Liver (tissue), 8 donors: ENCODE measurements at regions not wholly inside any gene's neighbourhood (a gene's known extent, or its start where the extent isn't known, plus 50 kb on each side); places are given as distances from the start of the nearest gene placed in this dataset.

Experiments
- DNase-seq: peaks from one replicate; pipeline ENCODE4 v3.0.0-alpha.2; 2017; ENCODE audit warnings: low spot score
- H3K27ac ChIP-seq, 2 donors: one replicate each; pipeline ENCODE4 v1.7.0; 2013; ENCODE audit warnings: inconsistent platforms in 2 of 2, low read length in 2 of 2, control low read depth in 1 of 2, low read depth in 1 of 2, mild to moderate bottlenecking in 1 of 2
- H3K27me3 ChIP-seq, 4 donors: one replicate each; pipeline versions ENCODE4 v1.6.1 to v1.7.0; 2013; ENCODE audit warnings: low read length in 3 of 4, inconsistent platforms in 1 of 4, mild to moderate bottlenecking in 1 of 4, moderate library complexity in 1 of 4; ENCODE audit not compliant: control insufficient read depth in 4 of 4, insufficient read depth in 4 of 4
- H3K36me3 ChIP-seq, 4 donors: one replicate each; pipeline versions ENCODE4 v1.6.1 to v1.7.0; 2013; ENCODE audit warnings: low read length in 3 of 4, mild to moderate bottlenecking in 3 of 4, low read depth in 1 of 4, moderate library complexity in 1 of 4; ENCODE audit not compliant: control insufficient read depth in 4 of 4, insufficient read depth in 3 of 4
- H3K4me1 ChIP-seq, 4 donors: one replicate each; pipeline versions ENCODE4 v1.6.1 to v1.7.0; 2013; ENCODE audit warnings: low read length in 3 of 4, mild to moderate bottlenecking in 3 of 4, moderate library complexity in 1 of 4; ENCODE audit not compliant: control insufficient read depth in 4 of 4, insufficient read depth in 4 of 4
- H3K4me3 ChIP-seq, 3 donors: one replicate each; pipeline versions ENCODE4 v1.6.1 to v1.7.0; 2013; ENCODE audit warnings: low read length in 3 of 3, control low read depth in 1 of 3, low read depth in 1 of 3, mild to moderate bottlenecking in 1 of 3
- H3K9ac ChIP-seq, 2 donors: one replicate each; pipeline ENCODE4 v1.7.0; 2013; ENCODE audit warnings: low read length in 2 of 2, mild to moderate bottlenecking in 2 of 2, moderate library complexity in 2 of 2, control low read depth in 1 of 2, low read depth in 1 of 2
- H3K9me3 ChIP-seq, 4 donors: one replicate each; pipeline versions ENCODE4 v1.6.1 to v1.7.0; 2013; ENCODE audit warnings: low read length in 3 of 4; ENCODE audit not compliant: control insufficient read depth in 4 of 4
- CTCF ChIP-seq: fragments of 150-350 bp; IDR thresholded peaks from 2 replicates; pipeline ENCODE4 v1.5.1; 2017; ENCODE audit warnings: improper control_type of control experiment, low read depth, low read length; ENCODE audit not compliant: missing input control
- EGR1 ChIP-seq, 2 donors: IDR thresholded peaks; 2 replicates each; pipeline ENCODE4 v1.6.1; 2016 to 2018; ENCODE audit warnings: antibody characterized with exemption in 2 of 2, low read depth in 2 of 2
- FOXA2 ChIP-seq: IDR thresholded peaks from 2 replicates; pipeline ENCODE4 v1.6.1; 2016; ENCODE audit warnings: antibody characterized with exemption
- GABPA ChIP-seq, 2 donors: IDR thresholded peaks in 1 of 2; conservative IDR thresholded peaks in 1 of 2; 2 replicates each; pipeline ENCODE4 v1.6.1; 2016; ENCODE audit warnings: antibody characterized with exemption in 2 of 2, mild to moderate bottlenecking in 1 of 2, moderate library complexity in 1 of 2
- HNF4A ChIP-seq, 2 donors: conservative IDR thresholded peaks; 2 replicates each; pipeline ENCODE4 v1.6.1; 2016; ENCODE audit warnings: antibody characterized with exemption in 2 of 2, mild to moderate bottlenecking in 2 of 2
- JUND ChIP-seq, 2 donors: IDR thresholded peaks; 2 replicates each; pipeline ENCODE4 v1.6.1; 2016; ENCODE audit warnings: antibody characterized with exemption in 2 of 2
- NR2F2 ChIP-seq: IDR thresholded peaks from 2 replicates; pipeline ENCODE4 v1.6.1; 2016; ENCODE audit warnings: antibody characterized with exemption
- RAD21 ChIP-seq, 2 donors: IDR thresholded peaks; 2 replicates each; pipeline ENCODE4 v1.6.1; 2016; ENCODE audit warnings: antibody characterized with exemption in 2 of 2, mild to moderate bottlenecking in 2 of 2
- REST ChIP-seq: IDR thresholded peaks from 2 replicates; pipeline ENCODE4 v1.6.1; 2016; ENCODE audit warnings: antibody characterized with exemption, mild to moderate bottlenecking
- RXRA ChIP-seq, 2 donors: IDR thresholded peaks; 2 replicates each; pipeline ENCODE4 v1.6.1; 2017 to 2018; ENCODE audit warnings: antibody characterized with exemption in 2 of 2, mild to moderate bottlenecking in 1 of 2
- SP1 ChIP-seq: IDR thresholded peaks from 2 replicates; pipeline ENCODE4 v1.6.1; 2018; ENCODE audit warnings: antibody characterized with exemption, mild to moderate bottlenecking
- YY1 ChIP-seq: IDR thresholded peaks from 2 replicates; pipeline ENCODE4 v1.6.1; 2016; ENCODE audit warnings: antibody characterized with exemption, mild to moderate bottlenecking
- ZBTB33 ChIP-seq: IDR thresholded peaks from 2 replicates; pipeline ENCODE4 v1.6.1; 2016; ENCODE audit warnings: antibody characterized with exemption
- WGBS: extraction: QIAGEN DNeasy Blood & Tissue Kit; methylation state at CpG from one replicate; pipeline ENCODE4 v1.1.7; 2013; 5-methylcytosine and 5-hydroxymethylcytosine counted together
- TF ChIP-seq, protein P1 (sequence below): IDR thresholded peaks from 2 replicates; pipeline ENCODE4 v1.6.1; 2016; ENCODE audit warnings: antibody characterized with exemption
- donor health status: healthy.
- donor health status: healthy.
- donor health status: healthy.
- donor health status: healthy.
- donor health status: healthy.

GRCh38 chr2:81675641-81676040, 1371.1 kb upstream of the LRRTM1 start:
- Histone ChIP-seq H3K9ac (no peak overlapping the region), H3K27ac (no peak overlapping the region), H3K27me3 (no peaks in the 10 kb centered on the region), H3K4me1 (no peaks in the 10 kb centered on the region), H3K9me3 (no peaks in the 10 kb centered on the region), H3K36me3 (no peaks in the 10 kb centered on the region), H3K4me3 (no peak overlapping the region)
- WGBS, result 52% methylated on average over 2 of the region's 2 CpGs
- no peak for TF ChIP-seq NR2F2
- TF ChIP-seq RAD21 (IDR thresholded peaks at IDR 0.05), result no peak
- no peak for TF ChIP-seq JUND (IDR thresholded peaks at IDR 0.05)
- no peak for TF ChIP-seq GABPA (IDR thresholded peaks at IDR 0.05 in 1 of 2, conservative IDR thresholded peaks at IDR 0.05 in 1 of 2)
- no peak for TF ChIP-seq RXRA (IDR thresholded peaks at IDR 0.05)
- DNase-seq, result no peak

- no peak for DNase-seq
- H3K9ac ChIP-seq, result no peak overlapping the region
- no peak overlapping the region for H3K27ac ChIP-seq
- no peaks in the 10 kb centered on the region for H3K4me1 ChIP-seq
- no peaks in the 10 kb centered on the region for H3K36me3 ChIP-seq
- no peak overlapping the region for H3K4me3 ChIP-seq
- no peaks in the 10 kb centered on the region for H3K27me3 ChIP-seq
- H3K9me3 ChIP-seq, result no peaks in the 10 kb centered on the region
- TF ChIP-seq REST (no peak), SP1 (no peak), YY1 (no peak)
- TF ChIP-seq, protein P1, sequence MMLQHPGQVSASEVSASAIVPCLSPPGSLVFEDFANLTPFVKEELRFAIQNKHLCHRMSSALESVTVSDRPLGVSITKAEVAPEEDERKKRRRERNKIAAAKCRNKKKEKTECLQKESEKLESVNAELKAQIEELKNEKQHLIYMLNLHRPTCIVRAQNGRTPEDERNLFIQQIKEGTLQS, result no peak
Observed at GRCh38 chr2:81672923-81673322, 1368.4 kb upstream of the LRRTM1 start.

- 55% methylated on average over 5 of the region's 5 CpGs for WGBS
- H3K27ac ChIP-seq, result no peak overlapping the region
- H3K4me1 ChIP-seq, result no peaks in the 10 kb centered on the region
- no peaks in the 10 kb centered on the region for H3K9me3 ChIP-seq
- no peak overlapping the region for H3K9ac ChIP-seq
- DNase-seq, result no peak
- H3K27me3 ChIP-seq, result no peaks in the 10 kb centered on the region
- TF ChIP-seq HNF4A (conservative IDR thresholded peaks at IDR 0.05) (no peak), CTCF (no peak), YY1 (no peak), ZBTB33 (no peak), GABPA (IDR thresholded peaks at IDR 0.05 in 1 of 2, conservative IDR thresholded peaks at IDR 0.05 in 1 of 2) (no peak), RXRA (IDR thresholded peaks at IDR 0.05) (no peak), SP1 (no peak), JUND (IDR thresholded peaks at IDR 0.05) (no peak), FOXA2 (no peak), EGR1 (IDR thresholded peaks at IDR 0.05; ENCODE audit: low read depth in 2 of 2) (no peak)
- TF ChIP-seq, protein P1, result no peak
- no peak overlapping the region for H3K4me3 ChIP-seq
- H3K36me3 ChIP-seq, result no peaks in the 10 kb centered on the region
Observed at GRCh38 chr2:81672516-81672915, 1368.0 kb upstream of the LRRTM1 start.
